NCI-H748 (cell line): ENCODE measurements at regions not wholly inside any gene's neighbourhood (a gene's known extent, or its start where the extent isn't known, plus 50 kb on each side); places are given as distances from the start of the nearest gene placed in this dataset.
"Not testable (repeated sequence)": the region's sequence is repeated elsewhere in the genome, so short reads cannot be mapped to it uniquely, and the experiment has no call there.

Source experiments
- DNase-seq: peaks from one replicate; lab custom pipeline; 2025; ENCODE audit not compliant: unreplicated experiment; lab: John Stamatoyannopoulos, UW

GRCh38 chr3:80368616-80369015 is 600.8 kb upstream of the ROBO1 start:
- no peak for DNase-seq

- DNase-seq = no peak
These were observed 599.2 kb upstream of the ROBO1 start for GRCh38 chr3:80366808-80367548.

GRCh38 chr3:80357761-80358160 is 590.0 kb upstream of the ROBO1 start:
- DNase-seq = no peak

GRCh38 chr3:80355144-80355543 is 587.3 kb upstream of the ROBO1 start:
- no peak for DNase-seq

GRCh38 chr3:80351201-80351600 is 583.4 kb upstream of the ROBO1 start:
- DNase-seq = no peak

GRCh38 chr3:80350771-80351170 is 583.0 kb upstream of the ROBO1 start:
- DNase-seq = no peak

GRCh38 chr3:80338366-80338765 is 570.6 kb upstream of the ROBO1 start:
- DNase-seq = no peak

GRCh38 chr3:80334534-80334933 is 566.7 kb upstream of the ROBO1 start:
- DNase-seq = no peak

- DNase-seq = peak; percentile 31
These were observed 563.8 kb upstream of the ROBO1 start for GRCh38 chr3:80331494-80332170.

GRCh38 chr3:80314541-80314940 is 546.7 kb upstream of the ROBO1 start:
- not testable (repeated sequence) for DNase-seq

GRCh38 chr3:80308637-80309036 is 540.8 kb upstream of the ROBO1 start:
- no peak for DNase-seq

- peak; percentile 50 for DNase-seq
These were observed 540.0 kb upstream of the ROBO1 start for GRCh38 chr3:80307844-80308243.

- peak; percentile 82 for DNase-seq
These were observed 529.9 kb upstream of the ROBO1 start for GRCh38 chr3:80297720-80298119.

GRCh38 chr3:80285388-80285787 is 517.6 kb upstream of the ROBO1 start:
- no peak for DNase-seq

GRCh38 chr3:80283783-80284182 is 516.0 kb upstream of the ROBO1 start:
- no peak for DNase-seq

- DNase-seq = peak; percentile 43
These were observed 510.3 kb upstream of the ROBO1 start for GRCh38 chr3:80278056-80278455.

- DNase-seq = no peak
These were observed 507.3 kb upstream of the ROBO1 start for GRCh38 chr3:80275120-80275519.

GRCh38 chr3:80263260-80263659 is 495.5 kb upstream of the ROBO1 start:
- no peak for DNase-seq

- DNase-seq = peak; percentile 22
These were observed 493.3 kb upstream of the ROBO1 start for GRCh38 chr3:80261082-80261481.

- no peak for DNase-seq
These were observed 491.9 kb upstream of the ROBO1 start for GRCh38 chr3:80259736-80260135.

- DNase-seq = no peak
These were observed 484.3 kb upstream of the ROBO1 start for GRCh38 chr3:80252113-80252512.

- DNase-seq = no peak
These were observed 480.0 kb upstream of the ROBO1 start for GRCh38 chr3:80247766-80248165.

GRCh38 chr3:80244390-80244789 is 476.6 kb upstream of the ROBO1 start:
- DNase-seq = no peak
